H1 (cell line): ENCODE measurements at regions not wholly inside any gene's neighbourhood (a gene's known extent, or its start where the extent isn't known, plus 50 kb on each side); places are given as distances from the start of the nearest gene placed in this dataset.

Experiments
- ASH2L ChIP-seq: fragments of 200-600, 300-600 bp; sonication (generic); IDR thresholded peaks from one replicate; pipeline ENCODE4 v1.7.1; 2017; ENCODE audit warnings: low read length
- POLR2A ChIP-seq, 2 experiments: IDR thresholded peaks; 1 replicate in 1 of 2; 2 replicates in 1 of 2; pipeline ENCODE4 v1.6.1; 2011; ENCODE audit warnings: low read depth in 2 of 2, low read length in 2 of 2, mild to moderate bottlenecking in 2 of 2; ENCODE audit errors: control extremely low read depth in 1 of 2
- TF ChIP-seq, protein P1 (sequence below), 3 experiments: IDR thresholded peaks; 1 replicate in 2 of 3; 2 replicates in 1 of 3; pipeline versions ENCODE4 v1.5.1 to v1.6.1; 2011; ENCODE audit warnings: low read length in 3 of 3, mild to moderate bottlenecking in 3 of 3, inconsistent platforms in 2 of 3, low read depth in 1 of 3, moderate library complexity in 1 of 3; ENCODE audit not compliant: insufficient read depth in 1 of 3; ENCODE audit errors: control extremely low read depth in 1 of 3

DNA sequence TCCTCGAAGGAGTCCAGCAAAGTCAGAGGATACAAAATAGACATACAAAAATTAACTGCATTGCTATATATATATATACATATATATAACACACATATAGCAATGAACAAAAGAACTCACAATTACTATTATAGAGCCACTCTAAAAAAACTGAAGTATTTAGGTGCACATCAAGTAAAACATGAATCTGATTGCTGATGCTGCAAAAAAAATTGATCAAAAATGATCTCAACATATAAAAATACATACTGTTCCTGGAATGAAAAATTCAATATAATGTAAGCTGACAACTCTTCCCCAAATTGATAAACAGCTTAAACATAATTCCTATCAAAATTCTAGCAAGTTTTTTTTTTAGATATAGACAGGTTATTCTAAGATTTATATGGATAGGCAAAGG, 126.8 kb downstream of the ALOX5 start:
- TF ChIP-seq, protein P1, sequence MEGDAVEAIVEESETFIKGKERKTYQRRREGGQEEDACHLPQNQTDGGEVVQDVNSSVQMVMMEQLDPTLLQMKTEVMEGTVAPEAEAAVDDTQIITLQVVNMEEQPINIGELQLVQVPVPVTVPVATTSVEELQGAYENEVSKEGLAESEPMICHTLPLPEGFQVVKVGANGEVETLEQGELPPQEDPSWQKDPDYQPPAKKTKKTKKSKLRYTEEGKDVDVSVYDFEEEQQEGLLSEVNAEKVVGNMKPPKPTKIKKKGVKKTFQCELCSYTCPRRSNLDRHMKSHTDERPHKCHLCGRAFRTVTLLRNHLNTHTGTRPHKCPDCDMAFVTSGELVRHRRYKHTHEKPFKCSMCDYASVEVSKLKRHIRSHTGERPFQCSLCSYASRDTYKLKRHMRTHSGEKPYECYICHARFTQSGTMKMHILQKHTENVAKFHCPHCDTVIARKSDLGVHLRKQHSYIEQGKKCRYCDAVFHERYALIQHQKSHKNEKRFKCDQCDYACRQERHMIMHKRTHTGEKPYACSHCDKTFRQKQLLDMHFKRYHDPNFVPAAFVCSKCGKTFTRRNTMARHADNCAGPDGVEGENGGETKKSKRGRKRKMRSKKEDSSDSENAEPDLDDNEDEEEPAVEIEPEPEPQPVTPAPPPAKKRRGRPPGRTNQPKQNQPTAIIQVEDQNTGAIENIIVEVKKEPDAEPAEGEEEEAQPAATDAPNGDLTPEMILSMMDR (IDR thresholded peaks at IDR 0.05; ENCODE audit: control extremely low read depth in 1 of 3, insufficient read depth in 1 of 3, low read depth in 1 of 3, low read length in 3 of 3), result no peak
- TF ChIP-seq ASH2L (no peak), POLR2A (IDR thresholded peaks at IDR 0.05; ENCODE audit: control extremely low read depth in 1 of 2, low read depth in 2 of 2, low read length in 2 of 2) (no peak)
